ENCODE measurements at regions not wholly inside any gene's neighbourhood (a gene's known extent, or its start where the extent isn't known, plus 50 kb on each side); places are given as distances from the start of the nearest gene placed in this dataset.

DNA sequence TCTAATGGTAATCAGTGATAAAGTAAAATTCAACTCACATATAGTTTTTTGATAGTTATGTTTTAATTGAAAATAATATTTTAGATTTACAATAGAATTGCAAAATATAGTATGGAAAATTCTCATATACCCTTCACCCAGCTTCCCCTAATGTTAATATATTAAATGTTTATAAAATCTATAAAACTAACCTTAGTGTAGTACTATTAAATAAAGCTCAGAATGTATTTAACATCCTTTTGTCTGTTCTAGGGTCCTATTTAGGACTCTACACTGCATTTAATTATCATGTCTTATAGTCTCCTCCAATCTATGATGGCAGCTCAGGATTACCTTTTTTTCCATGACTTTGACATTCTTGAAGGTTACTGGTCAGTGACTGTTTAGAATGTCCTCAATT is 389.2 kb downstream of the LMX1A start:
- Histone ChIP-seq H3K9me3 (peaks cover 0 to 7% (median 0%) of the 10 kb centered on the region in 11 donors), H3K4me1 (no peaks in the 10 kb centered on the region), H3K36me3 (no peaks in the 10 kb centered on the region), H3K4me3 (no peak overlapping the region), H3K27ac (no peak overlapping the region), H3K27me3 (no peaks in the 10 kb centered on the region)
- no peak for DNase-seq
- TF ChIP-seq, protein P1, sequence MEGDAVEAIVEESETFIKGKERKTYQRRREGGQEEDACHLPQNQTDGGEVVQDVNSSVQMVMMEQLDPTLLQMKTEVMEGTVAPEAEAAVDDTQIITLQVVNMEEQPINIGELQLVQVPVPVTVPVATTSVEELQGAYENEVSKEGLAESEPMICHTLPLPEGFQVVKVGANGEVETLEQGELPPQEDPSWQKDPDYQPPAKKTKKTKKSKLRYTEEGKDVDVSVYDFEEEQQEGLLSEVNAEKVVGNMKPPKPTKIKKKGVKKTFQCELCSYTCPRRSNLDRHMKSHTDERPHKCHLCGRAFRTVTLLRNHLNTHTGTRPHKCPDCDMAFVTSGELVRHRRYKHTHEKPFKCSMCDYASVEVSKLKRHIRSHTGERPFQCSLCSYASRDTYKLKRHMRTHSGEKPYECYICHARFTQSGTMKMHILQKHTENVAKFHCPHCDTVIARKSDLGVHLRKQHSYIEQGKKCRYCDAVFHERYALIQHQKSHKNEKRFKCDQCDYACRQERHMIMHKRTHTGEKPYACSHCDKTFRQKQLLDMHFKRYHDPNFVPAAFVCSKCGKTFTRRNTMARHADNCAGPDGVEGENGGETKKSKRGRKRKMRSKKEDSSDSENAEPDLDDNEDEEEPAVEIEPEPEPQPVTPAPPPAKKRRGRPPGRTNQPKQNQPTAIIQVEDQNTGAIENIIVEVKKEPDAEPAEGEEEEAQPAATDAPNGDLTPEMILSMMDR (IDR thresholded peaks at IDR 0.05): no peak
- intact Hi-C loops (cut with DNase I): no loop called here
- no peak for ATAC-seq

DNA sequence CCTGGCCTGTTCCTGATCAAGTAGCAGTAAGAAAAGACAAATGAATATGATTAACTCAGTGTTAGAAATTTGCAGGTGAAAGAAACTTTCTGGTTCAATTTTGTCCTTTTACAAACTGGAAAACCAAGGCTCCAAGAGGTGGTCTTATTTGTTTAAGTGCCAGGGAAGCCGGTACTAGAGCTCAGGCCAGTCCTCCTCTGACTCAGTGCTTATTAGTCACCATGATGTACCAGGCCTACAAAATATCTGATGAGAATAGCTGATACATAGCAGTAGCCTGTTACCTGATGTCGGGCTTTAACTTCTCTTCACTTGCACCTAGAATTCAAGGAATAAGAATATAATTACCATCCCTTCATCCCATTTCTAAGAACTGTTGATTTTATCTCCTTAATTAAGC is 394.8 kb downstream of the LMX1A start:
- TF ChIP-seq, protein P1 (IDR thresholded peaks at IDR 0.05): no peak
- no peak for DNase-seq
- intact Hi-C loops (cut with DNase I): no loop called here
- no peak for ATAC-seq
- Histone ChIP-seq H3K27me3 (no peaks in the 10 kb centered on the region), H3K4me3 (no peak overlapping the region), H3K9me3 (no peaks in the 10 kb centered on the region), H3K27ac (no peak overlapping the region), H3K4me1 (no peaks in the 10 kb centered on the region), H3K36me3 (no peaks in the 10 kb centered on the region)
- 75 to 94% methylated on average over 2 of the region's 2 CpGs for WGBS, 2 donors

DNA sequence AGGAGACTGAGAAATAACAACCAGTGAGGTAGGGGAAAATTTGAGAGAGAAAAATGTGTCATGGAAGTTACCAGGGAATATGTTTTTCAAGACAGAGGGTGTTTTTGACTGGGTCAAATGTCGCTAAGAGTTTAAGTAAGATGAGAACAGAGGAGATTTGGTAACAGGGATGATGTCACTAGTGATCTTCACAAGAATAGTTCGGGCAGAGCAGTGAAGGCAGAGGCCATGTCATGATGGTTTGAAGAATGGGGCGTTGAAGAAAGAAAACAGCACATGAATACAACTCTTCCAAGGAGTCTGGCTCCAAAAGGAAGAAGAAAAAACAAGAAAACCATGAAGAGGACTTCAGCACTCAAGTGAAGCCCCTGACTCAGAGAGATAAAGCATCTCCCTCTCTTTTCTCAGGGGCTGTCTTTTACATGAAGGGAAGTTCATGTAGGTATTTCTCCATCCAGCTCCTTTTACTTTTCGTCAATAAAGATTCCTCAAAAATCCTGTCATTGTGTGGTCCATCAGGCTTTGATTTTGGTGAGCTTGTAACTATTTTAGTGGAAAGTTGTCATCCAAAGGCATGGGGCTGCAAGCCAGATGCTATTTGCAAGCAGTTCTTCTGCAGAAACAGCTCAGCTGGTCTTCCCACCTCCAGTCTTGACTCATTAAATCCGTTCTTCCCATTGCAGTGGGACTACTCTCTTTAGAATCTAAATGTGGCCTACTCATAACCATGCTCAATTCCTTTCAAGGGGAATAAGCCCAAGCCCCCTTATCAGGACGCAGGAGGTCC is 397.3 kb downstream of the LMX1A start:
- Histone ChIP-seq H3K4me3 (no peak overlapping the region), H3K36me3 (no peaks in the 10 kb centered on the region), H3K4me1 (peaks cover 0 to 5% (median 2%) of the 10 kb centered on the region in 9 donors), H3K27ac (peak overlapping the region in 2 of 10 donors; percentile 3 to 41), H3K27me3 (no peaks in the 10 kb centered on the region), H3K9me3 (no peaks in the 10 kb centered on the region)
- TF ChIP-seq, protein P1 (IDR thresholded peaks at IDR 0.05): no peak
- no peak for DNase-seq
- 85 to 87% methylated on average over 6 of the region's 6 CpGs for WGBS, 2 donors
- intact Hi-C loops (cut with DNase I): no loop called here
- ATAC-seq: peak in 4 of 8 donors; percentile 34 to 71 (median 38)

DNA sequence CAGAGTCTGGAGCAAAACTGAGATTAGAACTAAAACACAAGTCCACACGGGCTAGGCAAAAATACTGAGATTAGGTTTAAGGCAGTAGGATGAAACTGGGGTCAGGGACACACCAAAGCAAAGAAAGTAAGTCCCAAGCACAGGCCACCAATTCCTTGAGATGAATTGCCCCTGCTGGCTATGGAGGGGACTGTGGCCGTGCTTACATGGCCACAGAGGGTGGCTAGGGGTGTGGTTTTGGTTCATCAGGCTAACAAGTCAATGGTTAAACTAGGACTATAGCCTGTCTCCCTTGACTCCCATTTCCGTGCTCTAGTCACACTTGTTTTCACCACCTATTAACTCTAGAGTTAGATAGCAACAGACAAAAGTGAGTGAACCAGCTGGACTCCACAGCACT is 394.8 kb downstream of the PBX1 start:
- peaks cover 0 to 40% (median 20%) of the 10 kb centered on the region in 9 donors for H3K4me1 ChIP-seq

More for the DNA sequence above, 394.8 kb downstream of the PBX1 start:
- 62 to 69% methylated on average over 3 of the region's 3 CpGs for WGBS, 2 donors
- ATAC-seq (no peak), DNase-seq (no peak)
- Histone ChIP-seq H3K4me3 (no peak overlapping the region), H3K27me3 (no peaks in the 10 kb centered on the region), H3K9me3 (peaks cover 0 to 10% (median 0%) of the 10 kb centered on the region in 11 donors), H3K36me3 (no peaks in the 10 kb centered on the region), H3K27ac (peak overlapping the region in 2 of 10 donors; percentile 5 to 29)
- intact Hi-C loops (cut with DNase I): loop anchor here in 1 of 10 donors (5.0 kb wide), 1 partner anchor 97 kb away; no protein-coding TSS in a partner anchor
- TF ChIP-seq, protein P1 (IDR thresholded peaks at IDR 0.05): no peak
